GM12891 (cell line): ENCODE measurements at regions not wholly inside any gene's neighbourhood (a gene's known extent, or its start where the extent isn't known, plus 50 kb on each side); places are given as distances from the start of the nearest gene placed in this dataset.
A peak's percentile ranks its signal among the peaks of the same experiment; 100 is the strongest.

ENCODE experiments used
- DNase-seq: peaks from one replicate; pipeline ENCODE4 v3.0.0; 2011; ENCODE audit warnings: low spot score; ENCODE audit not compliant: insufficient read length
- FAIRE-seq: peaks from 2 replicates; lab custom pipeline; 2011; peaks lifted over from hg19 to GRCh38; lab: Jason Lieb, UNC
- PAX5 ChIP-seq: IDR thresholded peaks from 2 replicates; pipeline ENCODE4 v1.6.1; 2011; ENCODE audit warnings: low read length, moderate library complexity, mild to moderate bottlenecking; ENCODE audit not compliant: insufficient read depth, severe bottlenecking
- POLR2A ChIP-seq: IDR thresholded peaks from 2 replicates; pipeline ENCODE4 v1.6.1; 2011; ENCODE audit warnings: low read depth, low read length, control low read depth
- POLR2AphosphoS5 ChIP-seq: IDR thresholded peaks from 2 replicates; pipeline ENCODE4 v1.6.1; 2011; ENCODE audit warnings: low read depth, low read length, control low read depth
- POU2F2 ChIP-seq: IDR thresholded peaks from 2 replicates; pipeline ENCODE4 v1.6.1; 2011; ENCODE audit warnings: low read depth, mild to moderate bottlenecking, control low read depth, low read length, moderate library complexity
- SPI1 ChIP-seq: IDR thresholded peaks from 2 replicates; pipeline ENCODE4 v1.6.1; 2011; ENCODE audit warnings: low read depth, low read length, control low read depth
- TAF1 ChIP-seq: IDR thresholded peaks from 2 replicates; pipeline ENCODE4 v1.6.1; 2011; ENCODE audit warnings: low read depth, low read length, control low read depth

GRCh38 chr2:143946436-143947391 is 573.2 kb downstream of the ZEB2 start:
- TF ChIP-seq POLR2AphosphoS5 (no peak), TAF1 (no peak), POU2F2 (no peak), PAX5 (no peak), POLR2A (no peak), SPI1 (no peak)
- no peak for DNase-seq
- FAIRE-seq, result no peak

GRCh38 chr2:143942486-143942885 is 577.4 kb downstream of the ZEB2 start:
- TF ChIP-seq POLR2A (no peak), POLR2AphosphoS5 (no peak), SPI1 (no peak), PAX5 (no peak)
- no peak for DNase-seq
- FAIRE-seq, result no peak

- TF ChIP-seq POLR2AphosphoS5 (no peak), POU2F2 (no peak), SPI1 (no peak), TAF1 (no peak), PAX5 (no peak), POLR2A (no peak)
- DNase-seq (no peak), FAIRE-seq (no peak)
Measured at GRCh38 chr2:143940720-143941119, 579.2 kb downstream of the ZEB2 start.

- TF ChIP-seq POLR2AphosphoS5, result no peak
- TF ChIP-seq POLR2A, result no peak
- TF ChIP-seq SPI1, result no peak
- no peak for TF ChIP-seq TAF1
- no peak for TF ChIP-seq PAX5
- no peak for TF ChIP-seq POU2F2
- no peak for FAIRE-seq
- no peak for DNase-seq
Measured at GRCh38 chr2:143939626-143940330, 580.1 kb downstream of the ZEB2 start.

GRCh38 chr2:143937723-143938350 is 582.1 kb downstream of the ZEB2 start:
- DNase-seq (no peak), FAIRE-seq (no peak)
- TF ChIP-seq POU2F2, result no peak
- no peak for TF ChIP-seq TAF1
- TF ChIP-seq PAX5, result no peak
- TF ChIP-seq SPI1, result no peak
- TF ChIP-seq POLR2A, result no peak
- no peak for TF ChIP-seq POLR2AphosphoS5

GRCh38 chr2:143936848-143937722 is 582.8 kb downstream of the ZEB2 start:
- peak; percentile 92 for FAIRE-seq
- no peak for TF ChIP-seq SPI1
- TF ChIP-seq POLR2A, result no peak
- TF ChIP-seq POLR2AphosphoS5, result no peak
- no peak for TF ChIP-seq PAX5
- no peak for TF ChIP-seq POU2F2
- TF ChIP-seq TAF1, result no peak
- DNase-seq, result peak; percentile 42

- DNase-seq, result no peak
- FAIRE-seq, result no peak
- TF ChIP-seq PAX5 (no peak), POU2F2 (no peak), SPI1 (no peak), POLR2AphosphoS5 (no peak), TAF1 (no peak), POLR2A (no peak)
Measured at GRCh38 chr2:143936538-143936847, 583.4 kb downstream of the ZEB2 start.

- DNase-seq (no peak), FAIRE-seq (no peak)
- TF ChIP-seq TAF1 (no peak), POLR2AphosphoS5 (no peak), SPI1 (no peak), POU2F2 (no peak), POLR2A (no peak), PAX5 (no peak)
Measured at GRCh38 chr2:143935482-143935752, 584.5 kb downstream of the ZEB2 start.
